Astrocyte of the cerebellum (primary cell): ENCODE measurements at regions not wholly inside any gene's neighbourhood (a gene's known extent, or its start where the extent isn't known, plus 50 kb on each side); places are given as distances from the start of the nearest gene placed in this dataset.

Experiments used
- DNase-seq: peaks from one replicate; pipeline ENCODE4 v3.0.0-alpha.2; 2011; ENCODE audit warnings: low read depth
- H3K4me3 ChIP-seq: 2 replicates; pipeline ENCODE4 v1.5.1; 2011; ENCODE audit warnings: mild to moderate bottlenecking, low read depth, low read length, moderate library complexity
- CTCF ChIP-seq: IDR thresholded peaks from 2 replicates; pipeline ENCODE4 v1.5.1; 2012; ENCODE audit warnings: low read length, low read depth, moderate library complexity, mild to moderate bottlenecking; ENCODE audit errors: missing control alignments
- in situ Hi-C: cut with HindIII; loops from 2 replicates; pipeline ENCODE4 v1.10.0; 2017; ENCODE audit warnings: low sequenced_read_pairs

GRCh38 chr2:8614646-8615045, 67.2 kb upstream of the ID2 start:
- no peak for DNase-seq
- H3K4me3 ChIP-seq, result no peak overlapping the region
- no peak for TF ChIP-seq CTCF
- in situ Hi-C loops, result no loop called here

GRCh38 chr2:8615252-8615575, 66.6 kb upstream of the ID2 start:
- no peak for TF ChIP-seq CTCF
- in situ Hi-C loops, result no loop called here
- DNase-seq, result no peak
- no peak overlapping the region for H3K4me3 ChIP-seq

GRCh38 chr2:8615576-8616281, 66.1 kb upstream of the ID2 start:
- DNase-seq, result no peak
- no peak for TF ChIP-seq CTCF
- no peak overlapping the region for H3K4me3 ChIP-seq
- in situ Hi-C loops, result no loop called here

- in situ Hi-C loops, result no loop called here
- no peak overlapping the region for H3K4me3 ChIP-seq
- no peak for DNase-seq
- TF ChIP-seq CTCF, result no peak
These were observed 64.8 kb upstream of the ID2 start for GRCh38 chr2:8617048-8617447.

GRCh38 chr2:8617590-8617989, 64.3 kb upstream of the ID2 start:
- no peak overlapping the region for H3K4me3 ChIP-seq
- in situ Hi-C loops, result no loop called here
- TF ChIP-seq CTCF, result no peak
- no peak for DNase-seq

GRCh38 chr2:8619071-8619470, 62.8 kb upstream of the ID2 start:
- in situ Hi-C loops, result no loop called here
- H3K4me3 ChIP-seq, result no peak overlapping the region
- no peak for TF ChIP-seq CTCF
- DNase-seq, result no peak
